ENCODE measurements at regions not wholly inside any gene's neighbourhood (a gene's known extent, or its start where the extent isn't known, plus 50 kb on each side); places are given as distances from the start of the nearest gene placed in this dataset.

DNA sequence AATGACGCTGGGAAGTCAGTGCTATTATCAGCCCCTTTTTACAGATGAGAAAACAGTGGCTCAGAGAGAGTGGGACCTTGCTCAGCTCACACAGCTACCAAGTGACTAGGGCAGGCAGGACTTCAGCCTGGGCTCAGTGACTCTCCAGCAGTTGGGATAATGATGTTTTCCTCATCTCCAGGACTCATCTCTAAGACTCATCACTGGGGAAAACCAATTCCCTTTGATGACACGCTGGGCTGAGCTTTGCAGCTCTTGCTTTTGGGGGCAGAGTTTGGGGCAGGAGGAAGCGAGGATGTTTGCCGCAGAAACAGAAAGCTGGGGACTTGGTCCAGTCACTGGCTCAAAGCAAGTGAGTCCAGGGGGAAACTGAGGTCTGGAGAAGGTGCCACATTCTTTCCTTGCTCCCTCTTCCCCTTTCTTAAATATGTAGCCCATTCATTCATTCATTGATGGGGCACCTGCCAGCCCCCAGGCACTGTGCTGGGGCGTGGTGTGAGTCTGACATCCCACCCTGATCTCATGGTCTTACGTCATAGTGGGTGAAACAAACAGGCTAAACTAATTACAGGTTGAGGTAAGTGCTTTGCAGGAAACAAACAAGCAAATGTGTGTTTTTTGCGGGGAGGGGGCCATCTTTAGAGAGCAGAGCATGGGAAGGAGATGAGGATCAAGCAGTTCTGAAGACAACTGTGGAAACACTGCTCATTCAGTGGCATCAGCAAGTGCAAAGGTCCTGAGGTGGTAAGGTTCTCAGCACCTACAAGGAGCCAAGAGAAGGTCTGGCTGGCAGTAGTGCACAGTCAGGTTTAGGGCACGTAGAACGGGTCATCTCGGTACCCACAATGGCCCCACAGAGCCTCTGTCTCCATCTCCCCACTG lies 74.4 kb upstream of the PMEPA1 start:
- no peaks in the 10 kb centered on the region for H3K36me3 ChIP-seq
- no peak overlapping the region for H3K27ac ChIP-seq
- no peaks in the 10 kb centered on the region for H3K4me1 ChIP-seq
- no peak overlapping the region for H3K4me3 ChIP-seq
- H3K27me3 ChIP-seq, result no peaks in the 10 kb centered on the region
- TF ChIP-seq POLR2A (IDR thresholded peaks at IDR 0.05), result no peak
- TF ChIP-seq, protein P1, sequence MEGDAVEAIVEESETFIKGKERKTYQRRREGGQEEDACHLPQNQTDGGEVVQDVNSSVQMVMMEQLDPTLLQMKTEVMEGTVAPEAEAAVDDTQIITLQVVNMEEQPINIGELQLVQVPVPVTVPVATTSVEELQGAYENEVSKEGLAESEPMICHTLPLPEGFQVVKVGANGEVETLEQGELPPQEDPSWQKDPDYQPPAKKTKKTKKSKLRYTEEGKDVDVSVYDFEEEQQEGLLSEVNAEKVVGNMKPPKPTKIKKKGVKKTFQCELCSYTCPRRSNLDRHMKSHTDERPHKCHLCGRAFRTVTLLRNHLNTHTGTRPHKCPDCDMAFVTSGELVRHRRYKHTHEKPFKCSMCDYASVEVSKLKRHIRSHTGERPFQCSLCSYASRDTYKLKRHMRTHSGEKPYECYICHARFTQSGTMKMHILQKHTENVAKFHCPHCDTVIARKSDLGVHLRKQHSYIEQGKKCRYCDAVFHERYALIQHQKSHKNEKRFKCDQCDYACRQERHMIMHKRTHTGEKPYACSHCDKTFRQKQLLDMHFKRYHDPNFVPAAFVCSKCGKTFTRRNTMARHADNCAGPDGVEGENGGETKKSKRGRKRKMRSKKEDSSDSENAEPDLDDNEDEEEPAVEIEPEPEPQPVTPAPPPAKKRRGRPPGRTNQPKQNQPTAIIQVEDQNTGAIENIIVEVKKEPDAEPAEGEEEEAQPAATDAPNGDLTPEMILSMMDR (IDR thresholded peaks at IDR 0.05), result no peak
- intact Hi-C loops (cut with DNase I; ENCODE audit: low total_unique reads), result no loop called here
- H3K9me3 ChIP-seq, result no peaks in the 10 kb centered on the region
- no peak for DNase-seq

DNA sequence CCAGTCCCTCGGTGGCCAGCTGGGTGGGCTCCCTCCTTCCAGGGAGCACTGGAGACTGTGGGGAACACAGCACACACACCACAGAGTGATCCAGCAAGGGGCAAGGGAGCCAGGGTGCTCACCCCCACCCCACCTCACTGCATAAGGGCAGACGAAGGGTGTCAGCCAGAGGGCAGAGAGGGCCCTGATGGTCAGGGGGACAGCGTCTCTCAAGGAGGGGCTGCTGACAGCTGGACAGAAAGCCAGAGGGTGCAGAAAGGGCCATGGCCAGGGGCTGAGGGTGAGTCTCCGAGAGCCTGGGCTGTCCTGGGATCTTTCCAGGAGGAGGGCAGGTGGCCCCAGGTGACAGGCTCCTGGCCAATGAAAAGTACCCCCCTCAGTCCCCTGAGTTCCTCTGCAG lies 73.4 kb upstream of the PMEPA1 start:
- H3K4me3 ChIP-seq, result no peak overlapping the region
- intact Hi-C loops (cut with DNase I; ENCODE audit: low total_unique reads), result no loop called here
- TF ChIP-seq POLR2A (IDR thresholded peaks at IDR 0.05), result no peak
- TF ChIP-seq, protein P1 (IDR thresholded peaks at IDR 0.05), result no peak
- no peak overlapping the region for H3K27ac ChIP-seq
- no peaks in the 10 kb centered on the region for H3K36me3 ChIP-seq
- H3K27me3 ChIP-seq, result no peaks in the 10 kb centered on the region
- H3K4me1 ChIP-seq, result no peaks in the 10 kb centered on the region
- no peaks in the 10 kb centered on the region for H3K9me3 ChIP-seq
- no peak for DNase-seq

DNA sequence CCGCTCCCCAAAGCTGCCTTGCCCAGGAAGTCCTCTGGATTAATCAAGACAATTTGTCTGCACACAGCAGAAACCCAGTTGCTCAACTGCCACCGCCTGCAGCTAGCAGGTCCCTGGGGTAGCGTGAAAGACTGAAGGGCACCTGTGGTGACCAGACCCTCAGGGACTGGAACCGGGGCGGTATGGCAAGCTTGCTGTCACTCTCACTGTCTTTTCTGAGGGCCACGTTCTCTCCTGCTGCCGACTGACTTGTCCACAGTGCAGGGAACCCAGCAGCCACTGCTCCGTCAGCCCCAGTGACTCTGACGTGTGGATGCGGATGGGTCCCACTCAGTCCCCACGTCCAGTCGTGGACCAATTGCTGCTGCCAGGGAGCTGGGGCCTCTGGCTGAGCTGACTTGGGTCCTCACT lies 72.8 kb upstream of the PMEPA1 start:
- intact Hi-C loops (cut with DNase I; ENCODE audit: low total_unique reads), result no loop called here
- Histone ChIP-seq H3K27me3 (no peaks in the 10 kb centered on the region), H3K9me3 (no peaks in the 10 kb centered on the region), H3K4me3 (no peak overlapping the region), H3K27ac (no peak overlapping the region), H3K4me1 (no peaks in the 10 kb centered on the region), H3K36me3 (no peaks in the 10 kb centered on the region)
- TF ChIP-seq, protein P1 (IDR thresholded peaks at IDR 0.05), result no peak
- TF ChIP-seq POLR2A (IDR thresholded peaks at IDR 0.05), result no peak
- DNase-seq, result no peak

DNA sequence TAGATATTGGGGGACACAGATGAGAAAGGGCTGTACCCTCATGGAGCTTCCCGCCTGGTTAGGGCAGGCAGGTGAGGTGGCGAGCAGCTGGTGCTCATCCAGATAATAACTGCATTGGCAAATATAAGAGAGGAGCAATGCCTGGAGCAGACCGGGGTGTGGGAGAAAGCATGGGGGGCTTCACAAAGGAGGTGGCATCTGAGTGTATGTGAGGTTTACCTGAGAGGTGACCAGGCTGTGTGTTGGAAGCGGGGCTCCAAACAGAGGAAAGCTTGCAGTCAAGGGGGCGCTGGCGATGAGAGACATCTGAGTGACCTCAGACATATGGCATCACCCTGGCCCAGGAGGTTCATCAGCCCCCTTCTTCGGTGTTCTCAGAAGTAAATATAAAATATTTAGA lies 72.1 kb upstream of the PMEPA1 start:
- no peak overlapping the region for H3K4me3 ChIP-seq

DNA sequence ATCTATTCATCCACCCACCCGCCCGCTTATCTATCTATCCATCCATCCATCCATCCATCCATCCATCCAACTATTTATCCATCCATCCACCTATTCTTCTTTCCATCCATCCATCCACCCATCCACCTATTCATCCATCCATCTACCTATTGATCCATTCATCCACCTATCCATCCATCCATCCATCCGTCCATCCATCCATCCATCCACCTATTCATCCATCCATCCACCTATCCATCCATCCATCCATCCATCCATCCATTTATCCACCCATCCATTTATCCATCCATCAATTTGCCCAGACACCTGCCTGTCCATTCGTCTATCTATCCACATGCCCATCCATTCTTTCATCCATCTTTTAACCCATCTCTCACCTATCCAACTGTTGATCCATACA lies 71.1 kb upstream of the PMEPA1 start:
- Histone ChIP-seq H3K36me3 (no peaks in the 10 kb centered on the region), H3K9me3 (no peaks in the 10 kb centered on the region), H3K4me1 (no peaks in the 10 kb centered on the region), H3K27me3 (no peaks in the 10 kb centered on the region), H3K27ac (no peak overlapping the region), H3K4me3 (no peak overlapping the region)
- intact Hi-C loops (cut with DNase I; ENCODE audit: low total_unique reads), result no loop called here
- no peak for TF ChIP-seq POLR2A (IDR thresholded peaks at IDR 0.05)
- TF ChIP-seq, protein P1 (IDR thresholded peaks at IDR 0.05), result no peak
- DNase-seq, result no peak

More for the DNA sequence above, 72.1 kb upstream of the PMEPA1 start:
- no peak for TF ChIP-seq POLR2A (IDR thresholded peaks at IDR 0.05)
- TF ChIP-seq, protein P1 (IDR thresholded peaks at IDR 0.05), result no peak
- no peaks in the 10 kb centered on the region for H3K4me1 ChIP-seq
- no peaks in the 10 kb centered on the region for H3K9me3 ChIP-seq
- H3K27ac ChIP-seq, result no peak overlapping the region
- H3K27me3 ChIP-seq, result no peaks in the 10 kb centered on the region
- intact Hi-C loops (cut with DNase I; ENCODE audit: low total_unique reads), result no loop called here
- no peaks in the 10 kb centered on the region for H3K36me3 ChIP-seq
- DNase-seq, result no peak

Data from uterus (tissue), 3 donors.